ENCODE measurements at regions not wholly inside any gene's neighbourhood (a gene's known extent, or its start where the extent isn't known, plus 50 kb on each side); places are given as distances from the start of the nearest gene placed in this dataset.

DNA sequence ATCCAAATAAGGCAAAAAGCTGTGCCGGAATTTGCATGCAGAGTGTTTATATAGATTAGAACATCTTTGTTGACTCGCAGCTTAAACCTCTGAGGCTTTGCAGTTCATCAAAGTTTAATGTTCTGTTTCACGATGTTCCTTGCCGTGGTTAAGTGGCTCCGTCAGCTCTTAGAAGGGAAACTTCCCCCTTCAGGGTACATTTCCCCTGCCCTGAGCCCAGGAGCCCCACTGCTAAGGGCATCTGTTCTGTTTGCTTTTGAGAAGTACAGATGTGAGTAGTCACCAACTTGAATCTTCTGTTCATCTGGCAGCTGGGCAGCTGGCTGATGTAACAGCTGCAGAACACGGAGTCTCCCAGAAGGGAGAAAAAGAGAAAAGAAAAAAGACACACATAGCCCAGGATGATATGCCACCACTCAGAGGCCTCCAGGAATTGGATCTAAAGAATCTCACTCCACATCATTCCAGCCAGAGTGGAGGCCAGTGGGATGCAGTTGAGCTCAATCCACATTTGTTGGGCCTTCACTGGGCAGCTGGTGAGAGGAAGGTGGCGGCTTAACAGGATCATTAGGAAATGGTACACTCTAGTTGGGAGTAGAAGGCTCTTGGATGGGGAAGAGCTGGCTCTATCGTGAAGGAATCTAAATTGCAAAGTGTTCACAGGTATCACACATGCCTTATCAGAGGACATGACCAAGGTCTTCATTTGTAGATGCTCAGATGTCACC is 178.7 kb upstream of the RBPJ start:
- DNase-seq: no peak

DNA sequence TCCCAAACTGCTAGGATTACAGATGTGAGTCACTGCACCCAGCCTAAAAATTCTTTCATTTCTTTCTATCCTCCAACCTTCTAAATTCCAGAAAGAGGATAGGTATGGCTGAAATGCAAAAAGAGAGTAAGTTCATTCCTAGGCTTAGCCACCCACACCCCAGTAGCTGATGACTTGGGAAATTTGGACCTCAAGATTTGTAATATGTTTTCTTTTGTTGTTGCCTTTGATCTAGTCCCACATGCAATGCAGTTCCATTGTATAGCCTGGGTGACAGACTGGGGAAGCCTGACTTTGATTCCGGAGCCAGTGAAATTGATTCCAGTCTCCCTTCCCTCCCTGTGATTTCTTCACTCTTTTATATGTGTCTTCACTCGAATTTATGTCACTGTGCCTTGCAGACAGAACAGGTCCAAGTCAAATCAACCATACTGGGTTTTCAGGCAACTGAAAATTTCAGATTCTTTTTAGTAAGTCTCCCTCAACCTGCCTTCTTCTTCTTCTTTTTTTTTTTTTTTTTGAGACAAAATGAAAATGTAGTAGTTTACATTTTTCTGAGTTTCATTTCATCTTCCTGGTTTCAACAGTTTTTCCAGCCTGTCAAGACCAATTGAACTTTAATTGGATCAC is 176.2 kb upstream of the RBPJ start:
- no peak for DNase-seq

DNA sequence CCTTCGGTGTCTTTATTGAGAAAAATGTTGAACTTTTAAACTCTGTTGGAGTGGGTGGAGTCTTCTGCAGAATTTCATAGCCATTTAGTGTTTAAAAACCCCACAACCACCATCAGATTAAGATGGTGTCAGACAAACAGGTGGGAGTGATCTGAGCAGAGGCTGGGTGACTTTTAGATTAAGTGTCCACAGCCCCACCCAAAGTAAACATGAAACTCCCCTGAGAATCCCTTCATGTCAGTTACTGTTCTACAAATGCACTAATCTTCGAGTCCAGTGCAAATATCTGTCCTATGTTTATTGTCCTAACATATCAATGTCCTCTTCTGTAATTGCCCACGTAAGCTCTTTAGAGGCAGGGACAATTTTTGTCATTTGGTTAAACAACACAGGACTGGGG is 175.6 kb upstream of the RBPJ start:
- no peak for DNase-seq

DNA sequence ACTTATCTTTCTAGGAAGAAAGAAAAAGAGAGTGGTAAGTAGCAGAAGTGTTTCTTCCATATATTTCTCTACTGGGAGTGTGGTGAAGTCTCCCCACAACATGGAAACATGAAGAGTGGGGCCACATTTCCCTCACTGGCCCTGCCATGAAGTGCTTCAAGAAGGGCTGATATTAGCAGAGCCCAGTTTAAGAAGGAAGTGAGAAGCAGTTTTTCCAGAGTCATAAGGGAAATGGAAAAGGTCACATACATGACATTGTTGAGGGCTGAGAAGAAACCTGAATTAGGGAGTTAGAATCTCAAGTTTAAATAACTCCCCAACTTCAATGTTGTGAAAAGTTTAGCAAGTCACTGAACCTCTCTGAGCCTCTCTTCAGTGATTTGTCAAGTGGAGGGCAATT is 171.9 kb upstream of the RBPJ start:
- DNase-seq: no peak

GRCh38 chr4:26150948-26151347 is 169.9 kb upstream of the RBPJ start:
- no peak for DNase-seq

- DNase-seq: no peak
These were observed 169.2 kb upstream of the RBPJ start for GRCh38 chr4:26151615-26152014.

- peak; percentile 22 for DNase-seq
These were observed 168.8 kb upstream of the RBPJ start for GRCh38 chr4:26152056-26152455.

- no peak for DNase-seq
These were observed 163.3 kb upstream of the RBPJ start for GRCh38 chr4:26157541-26157940.

DNA sequence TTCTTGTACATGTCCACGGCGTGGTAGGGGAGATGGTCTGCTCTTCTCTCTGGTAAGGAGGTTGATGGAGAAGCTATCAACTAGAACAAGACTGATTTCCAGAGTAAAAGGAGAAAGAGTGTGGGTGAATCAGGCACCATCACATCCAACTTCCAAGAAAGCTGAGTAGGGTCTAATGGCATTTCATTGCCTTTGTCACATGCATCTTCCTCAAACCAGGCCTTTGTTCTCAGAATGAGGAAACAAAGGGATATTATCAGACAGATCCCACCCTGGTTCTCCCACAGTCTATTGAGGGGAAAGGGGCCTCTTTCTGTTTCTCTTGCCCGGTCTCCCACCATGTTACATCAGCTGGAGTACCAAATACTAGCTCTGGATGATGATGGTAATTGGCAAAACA is 160.2 kb upstream of the RBPJ start:
- no peak for DNase-seq

GRCh38 chr4:26161030-26161824 is 159.6 kb upstream of the RBPJ start:
- peak; percentile 0 for DNase-seq

DNA sequence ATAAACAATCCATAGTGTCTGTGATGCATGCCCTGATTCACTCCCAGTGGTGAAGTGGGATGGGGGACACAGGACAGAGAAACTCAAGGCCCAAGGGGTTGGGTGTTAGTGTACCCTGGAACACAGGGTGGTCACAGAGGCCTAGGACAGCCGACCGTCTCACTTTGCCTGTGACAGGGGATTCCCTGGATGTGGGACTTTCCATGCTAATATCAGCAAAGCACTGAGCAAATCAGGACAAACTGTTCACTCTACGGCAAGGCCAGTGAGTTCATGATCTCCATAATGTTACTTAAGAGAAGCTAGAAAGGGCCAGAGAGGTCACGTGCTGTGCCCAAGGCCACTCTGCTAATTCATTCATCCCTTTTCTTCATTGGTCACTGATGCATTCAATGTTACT is 158.7 kb upstream of the RBPJ start:
- no peak for DNase-seq

GRCh38 chr4:26163425-26164362 is 157.1 kb upstream of the RBPJ start:
- DNase-seq: no peak

- no peak for DNase-seq
These were observed 149.3 kb upstream of the RBPJ start for GRCh38 chr4:26171501-26171900.

DNA sequence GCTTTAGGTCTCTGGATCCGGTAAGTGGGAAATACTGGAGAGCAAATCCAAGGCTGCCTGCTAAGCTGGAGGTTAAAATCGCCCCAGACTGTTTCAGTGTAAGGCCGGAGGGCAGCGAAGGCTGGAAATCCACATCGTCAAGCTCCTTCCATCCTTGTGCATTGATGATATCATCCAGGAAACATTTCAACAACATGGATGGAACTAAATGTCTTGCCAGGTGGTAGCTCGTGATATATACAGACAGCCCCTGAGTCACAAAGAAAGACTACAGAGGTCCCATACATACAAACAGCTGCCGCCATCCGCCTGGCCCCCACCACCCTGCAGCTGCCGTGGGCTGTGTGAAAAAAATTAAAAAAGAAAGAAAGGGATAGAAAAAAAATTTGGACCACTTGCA is 148.9 kb upstream of the RBPJ start:
- peak; percentile 11 for DNase-seq

DNA sequence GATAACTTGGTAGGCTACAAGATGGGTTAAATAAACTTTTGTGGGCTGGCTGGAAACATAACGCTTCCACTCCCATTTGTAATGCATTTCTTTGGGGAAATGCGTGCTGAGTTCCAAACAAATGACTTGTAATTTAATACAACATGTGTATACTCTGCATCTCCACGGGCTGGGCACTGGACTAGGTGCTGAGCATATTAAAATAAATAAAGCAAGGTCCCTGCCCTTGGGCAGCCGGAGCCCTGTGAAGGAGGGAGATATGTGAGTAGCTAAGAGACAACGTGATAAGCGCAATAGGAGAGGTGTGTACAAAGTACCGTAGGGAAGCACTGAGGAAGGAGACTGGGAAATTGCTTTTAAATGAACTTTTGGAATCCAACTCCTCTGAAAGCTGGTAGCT is 147.2 kb upstream of the RBPJ start:
- no peak for DNase-seq

DNA sequence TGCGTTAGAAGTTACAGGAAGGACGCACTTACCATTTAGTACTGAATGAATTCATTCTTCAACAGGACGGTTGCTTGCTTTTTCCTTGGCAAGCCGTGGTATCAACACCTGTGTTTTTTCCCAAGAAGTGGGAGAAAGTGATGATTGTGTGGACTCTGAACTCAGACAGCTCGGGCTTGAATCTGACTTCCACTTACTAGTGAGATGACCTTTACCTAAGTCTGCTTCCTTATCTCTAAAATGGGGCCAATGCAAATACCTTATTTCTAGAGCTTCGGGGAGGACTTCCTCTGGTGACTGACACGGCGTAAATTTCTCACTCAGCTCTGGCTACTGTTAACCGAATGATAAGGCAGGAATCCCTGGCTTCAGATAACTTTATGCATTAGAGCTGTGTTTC is 146.8 kb upstream of the RBPJ start:
- DNase-seq: no peak

DNA sequence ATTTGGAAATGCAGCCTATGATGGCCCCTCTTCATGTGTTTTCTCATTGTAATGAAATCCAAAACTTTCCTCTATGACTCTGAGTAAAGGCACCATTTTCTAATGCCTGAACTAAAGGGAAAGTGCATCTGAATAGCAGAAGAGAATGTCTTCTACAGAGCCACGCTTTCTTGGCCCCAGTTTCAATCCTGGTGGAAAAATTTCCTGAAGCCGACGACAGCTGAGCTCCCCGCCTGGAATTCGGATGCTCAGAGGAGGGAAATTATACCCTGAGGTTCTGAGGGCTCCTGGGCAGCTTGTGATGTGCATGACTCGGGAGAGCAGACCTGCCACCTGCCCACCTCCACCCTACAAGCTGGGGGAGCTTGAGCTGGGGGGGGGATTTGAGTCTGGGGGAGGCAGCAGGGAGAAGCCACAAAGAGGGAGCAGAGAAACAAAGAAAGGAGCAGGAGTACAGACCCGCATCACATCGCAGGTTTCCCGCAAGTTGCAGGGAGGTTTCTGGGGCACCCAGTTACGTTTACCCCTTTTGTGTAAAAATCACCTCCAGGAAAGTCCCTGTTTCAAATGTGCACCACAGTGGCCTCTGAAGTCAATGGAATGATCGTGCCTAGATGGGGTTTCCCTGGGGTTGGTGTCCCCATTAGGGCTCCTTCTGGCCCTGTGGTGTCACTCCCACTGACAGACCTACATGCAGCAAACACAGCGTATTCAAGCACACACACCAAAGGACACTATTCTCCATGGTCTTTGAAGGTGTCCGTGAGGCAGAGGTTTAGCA is 145.6 kb upstream of the RBPJ start:
- DNase-seq: no peak

DNA sequence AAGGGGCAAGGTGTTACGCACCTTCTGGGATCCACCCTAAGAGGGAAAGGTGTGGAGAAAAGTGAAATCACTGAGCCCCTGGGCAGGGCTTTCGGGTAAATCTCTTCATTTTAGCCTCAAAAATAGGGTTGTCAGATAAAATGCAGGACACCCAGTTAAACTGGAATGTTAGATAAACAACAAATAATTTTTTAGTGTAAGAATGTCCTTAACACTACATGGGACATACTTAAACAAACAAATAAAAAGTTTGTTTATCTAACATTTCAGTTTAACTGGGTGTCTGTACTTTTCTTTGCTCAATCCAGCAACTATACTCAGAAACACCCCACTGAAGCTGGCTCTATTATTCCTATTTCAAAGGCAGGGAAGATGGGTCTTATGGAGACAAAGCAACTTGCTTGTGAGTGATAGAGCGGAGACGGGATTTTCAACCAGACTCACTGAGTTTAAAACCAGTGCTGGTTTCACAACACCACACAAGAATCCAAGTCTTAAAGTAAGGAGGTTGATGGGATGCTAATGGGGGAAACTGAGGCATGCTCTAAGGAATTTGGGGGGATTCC is 144.8 kb upstream of the RBPJ start:
- no peak for DNase-seq

DNA sequence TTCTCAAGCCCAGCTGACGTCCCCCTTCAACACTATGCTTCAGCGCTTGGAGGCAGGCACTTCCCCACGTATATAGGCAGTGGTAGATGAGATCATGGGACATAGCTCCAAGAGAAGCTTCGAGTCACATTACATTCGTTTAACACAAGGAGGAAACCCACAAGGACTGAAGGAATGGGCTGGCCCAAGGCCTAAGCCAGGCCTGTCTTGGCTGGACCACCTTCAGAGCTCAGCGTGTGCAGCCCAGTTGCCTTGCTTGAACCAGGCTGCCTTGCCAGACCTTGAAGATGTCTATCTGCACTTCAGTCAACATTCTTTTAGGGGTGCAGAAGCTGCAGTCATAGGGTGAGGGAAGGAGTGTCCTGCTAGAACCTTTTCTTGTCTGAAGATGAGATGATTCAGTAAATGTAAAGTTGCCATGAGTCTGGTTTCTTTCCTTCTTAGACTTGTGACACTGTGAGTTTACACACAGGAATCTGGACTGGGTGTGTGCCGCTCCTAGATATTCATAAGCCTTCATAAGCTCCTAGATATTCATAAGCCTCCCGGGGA is 144.1 kb upstream of the RBPJ start:
- no peak for DNase-seq

DNA sequence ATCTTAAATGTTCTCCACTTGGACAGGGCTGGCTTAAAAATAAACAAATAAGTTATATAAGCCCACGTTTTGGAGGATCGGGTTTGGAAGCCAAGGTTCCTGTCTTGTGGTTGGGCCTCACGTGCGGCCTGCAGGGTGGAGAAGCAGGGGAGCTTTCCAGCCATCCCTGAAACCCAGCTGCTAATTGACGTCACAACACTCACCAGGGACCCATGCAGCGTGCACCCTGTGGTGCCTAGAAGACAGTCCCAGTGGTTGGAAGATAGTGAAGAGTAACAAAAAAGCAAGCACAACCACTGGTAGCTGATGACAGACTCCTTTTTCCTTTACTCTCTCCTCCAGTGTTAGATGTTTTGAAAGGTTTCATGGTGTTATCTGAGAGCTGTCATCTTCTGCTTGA is 142.0 kb upstream of the RBPJ start:
- DNase-seq: no peak

DNA sequence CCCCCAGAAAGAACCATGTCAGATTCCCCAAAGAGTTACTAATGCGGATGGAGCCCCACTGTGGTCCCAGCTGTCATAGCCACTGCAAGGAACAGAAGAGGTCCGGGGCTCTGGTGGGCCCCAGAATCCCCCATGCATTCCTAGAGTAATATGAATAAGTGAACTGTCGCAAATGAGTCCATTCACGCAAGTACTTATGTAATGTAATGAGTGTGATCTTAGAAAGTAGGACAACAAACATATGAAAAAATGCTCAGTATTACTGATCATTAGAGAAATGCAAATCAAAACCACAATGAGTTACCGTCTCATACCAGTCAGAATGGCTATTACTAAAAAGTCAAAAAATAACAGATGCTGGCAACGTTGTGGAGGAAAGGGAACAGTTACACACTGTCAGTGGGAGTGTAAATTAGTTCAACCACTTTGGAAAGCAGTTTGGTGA is 141.5 kb upstream of the RBPJ start:
- no peak for DNase-seq

All from SHP77 treated with DMSO at 0.1 percent for 48 hours (cell line).